ENCODE measurements at regions not wholly inside any gene's neighbourhood (a gene's known extent, or its start where the extent isn't known, plus 50 kb on each side); places are given as distances from the start of the nearest gene placed in this dataset.

GRCh38 chr3:106343811-106344210 lies 475.0 kb upstream of the CBLB start:
- Histone ChIP-seq H3K9me3 (no peaks in the 10 kb centered on the region), H3K27me3 (no peaks in the 10 kb centered on the region), H3K36me3 (no peaks in the 10 kb centered on the region), H3K4me1 (no peaks in the 10 kb centered on the region), H3K27ac (no peak overlapping the region), H3K4me3 (replicated peaks in 1 of 3) (no peak overlapping the region)
- intact Hi-C loops (cut with DNase I): no loop called here
- no peak for DNase-seq
- TF ChIP-seq CTCF (IDR thresholded peaks at IDR 0.05) (no peak), POLR2A (IDR thresholded peaks at IDR 0.05) (no peak)

- Histone ChIP-seq H3K4me1 (no peaks in the 10 kb centered on the region), H3K36me3 (no peaks in the 10 kb centered on the region), H3K27ac (no peak overlapping the region), H3K27me3 (no peaks in the 10 kb centered on the region), H3K9me3 (no peaks in the 10 kb centered on the region), H3K4me3 (replicated peaks in 1 of 3) (no peak overlapping the region)
- 44 to 46% methylated on average over 5 of the region's 5 CpGs for WGBS, 2 donors
- intact Hi-C loops (cut with DNase I): no loop called here
- TF ChIP-seq CTCF (IDR thresholded peaks at IDR 0.05): no peak
- no peak for TF ChIP-seq POLR2A (IDR thresholded peaks at IDR 0.05)
- DNase-seq: peak in 1 of 2 donors; percentile 14
Observed at GRCh38 chr3:106345353-106346027, 476.7 kb upstream of the CBLB start.

- DNase-seq: no peak
- no peaks in the 10 kb centered on the region for H3K27me3 ChIP-seq
- H3K27ac ChIP-seq: no peak overlapping the region
- TF ChIP-seq POLR2A (IDR thresholded peaks at IDR 0.05) (no peak), CTCF (IDR thresholded peaks at IDR 0.05) (no peak)
- intact Hi-C loops (cut with DNase I): no loop called here
- H3K9me3 ChIP-seq: no peaks in the 10 kb centered on the region
- H3K4me3 ChIP-seq (replicated peaks in 1 of 3): no peak overlapping the region
- no peaks in the 10 kb centered on the region for H3K4me1 ChIP-seq
- H3K36me3 ChIP-seq: no peaks in the 10 kb centered on the region
Observed at GRCh38 chr3:106347350-106347749, 478.5 kb upstream of the CBLB start.

GRCh38 chr3:106348139-106348690 lies 479.4 kb upstream of the CBLB start:
- 92 to 93% methylated on average over 3 of the region's 3 CpGs for WGBS, 2 donors
- Histone ChIP-seq H3K9me3 (no peaks in the 10 kb centered on the region), H3K27ac (no peak overlapping the region), H3K27me3 (no peaks in the 10 kb centered on the region), H3K4me3 (replicated peaks in 1 of 3) (no peak overlapping the region), H3K36me3 (no peaks in the 10 kb centered on the region), H3K4me1 (no peaks in the 10 kb centered on the region)
- intact Hi-C loops (cut with DNase I): no loop called here
- DNase-seq: no peak
- TF ChIP-seq POLR2A (IDR thresholded peaks at IDR 0.05) (no peak), CTCF (IDR thresholded peaks at IDR 0.05) (no peak)

GRCh38 chr3:106349191-106349881 lies 480.5 kb upstream of the CBLB start:
- Histone ChIP-seq H3K4me1 (no peaks in the 10 kb centered on the region), H3K4me3 (replicated peaks in 1 of 3) (no peak overlapping the region), H3K27ac (no peak overlapping the region), H3K9me3 (no peaks in the 10 kb centered on the region), H3K27me3 (no peaks in the 10 kb centered on the region), H3K36me3 (no peaks in the 10 kb centered on the region)
- TF ChIP-seq POLR2A (IDR thresholded peaks at IDR 0.05) (no peak), CTCF (IDR thresholded peaks at IDR 0.05) (no peak)
- intact Hi-C loops (cut with DNase I): no loop called here
- DNase-seq: no peak
- WGBS, 2 donors: 56 to 67% methylated on average over 2 of the region's 2 CpGs
